ENCODE measurements at regions not wholly inside any gene's neighbourhood (a gene's known extent, or its start where the extent isn't known, plus 50 kb on each side); places are given as distances from the start of the nearest gene placed in this dataset.
A peak's percentile ranks its signal among the peaks of the same experiment; 100 is the strongest.

GRCh38 chr12:92593734-92594402 is 108.9 kb upstream of the PLEKHG7 start (continued):
- TF ChIP-seq PML (IDR thresholded peaks at IDR 0.05; ENCODE audit: low read length), result peak; percentile 37; the same call in 1 of the 2 replicates
- peak; percentile 94 for TF ChIP-seq HDGF (IDR thresholded peaks at IDR 0.05)
- no peak for TF ChIP-seq MAX (IDR thresholded peaks at IDR 0.05; ENCODE audit: low read depth, low read length)
- TF ChIP-seq NR2C1 (IDR thresholded peaks at IDR 0.05), result no peak
- peak; percentile 73 for TF ChIP-seq JUNB (IDR thresholded peaks at IDR 0.05)
- TF ChIP-seq GABPA (IDR thresholded peaks at IDR 0.05; ENCODE audit: low read depth), result peak; percentile 87
- TF ChIP-seq PBX3 (IDR thresholded peaks at IDR 0.05; ENCODE audit: insufficient replicate concordance, low read depth, low read length), result peak; percentile 44
- no peak for TF ChIP-seq TCF7 (IDR thresholded peaks at IDR 0.05; ENCODE audit: borderline replicate concordance)
- TF ChIP-seq MEF2A (IDR thresholded peaks at IDR 0.05; ENCODE audit: insufficient read depth, low read depth, low read length), result no peak
- TF ChIP-seq TCF3 (IDR thresholded peaks at IDR 0.05; ENCODE audit: borderline replicate concordance, insufficient read depth, low read depth, low read length), result peak; percentile 57; the same call in 1 of the 2 replicates
- TF ChIP-seq EED (IDR thresholded peaks at IDR 0.05; ENCODE audit: low read depth), result peak; percentile 47; the same call in 1 of the 2 replicates
- no peak for TF ChIP-seq KAT2A (conservative IDR thresholded peaks at IDR 0.05; ENCODE audit: control insufficient read depth, low read depth, low read length)
- peak; percentile 95 for TF ChIP-seq ATF7 (IDR thresholded peaks at IDR 0.05; ENCODE audit: low read depth)
- peak; percentile 68 for TF ChIP-seq SP1 (IDR thresholded peaks at IDR 0.05; ENCODE audit: low read depth, low read length)
- TF ChIP-seq FOXM1 (IDR thresholded peaks at IDR 0.05; ENCODE audit: low read depth, low read length), result peak; percentile 60; the same call in 1 of the 2 replicates
- no peak for TF ChIP-seq EGR1 (IDR thresholded peaks at IDR 0.05; ENCODE audit: borderline replicate concordance in 1 of 2, low read depth in 2 of 2, low read length in 2 of 2)
- TF ChIP-seq, protein P1, sequence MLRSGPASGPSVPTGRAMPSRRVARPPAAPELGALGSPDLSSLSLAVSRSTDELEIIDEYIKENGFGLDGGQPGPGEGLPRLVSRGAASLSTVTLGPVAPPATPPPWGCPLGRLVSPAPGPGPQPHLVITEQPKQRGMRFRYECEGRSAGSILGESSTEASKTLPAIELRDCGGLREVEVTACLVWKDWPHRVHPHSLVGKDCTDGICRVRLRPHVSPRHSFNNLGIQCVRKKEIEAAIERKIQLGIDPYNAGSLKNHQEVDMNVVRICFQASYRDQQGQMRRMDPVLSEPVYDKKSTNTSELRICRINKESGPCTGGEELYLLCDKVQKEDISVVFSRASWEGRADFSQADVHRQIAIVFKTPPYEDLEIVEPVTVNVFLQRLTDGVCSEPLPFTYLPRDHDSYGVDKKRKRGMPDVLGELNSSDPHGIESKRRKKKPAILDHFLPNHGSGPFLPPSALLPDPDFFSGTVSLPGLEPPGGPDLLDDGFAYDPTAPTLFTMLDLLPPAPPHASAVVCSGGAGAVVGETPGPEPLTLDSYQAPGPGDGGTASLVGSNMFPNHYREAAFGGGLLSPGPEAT (IDR thresholded peaks at IDR 0.05; ENCODE audit: low read depth), result peak; percentile 61
- TF ChIP-seq CREM (IDR thresholded peaks at IDR 0.05; ENCODE audit: low read depth), result peak; percentile 92
- no peak for TF ChIP-seq WRNIP1 (IDR thresholded peaks at IDR 0.05; ENCODE audit: borderline replicate concordance, low read depth, low read length)
- TF ChIP-seq, protein P2, sequence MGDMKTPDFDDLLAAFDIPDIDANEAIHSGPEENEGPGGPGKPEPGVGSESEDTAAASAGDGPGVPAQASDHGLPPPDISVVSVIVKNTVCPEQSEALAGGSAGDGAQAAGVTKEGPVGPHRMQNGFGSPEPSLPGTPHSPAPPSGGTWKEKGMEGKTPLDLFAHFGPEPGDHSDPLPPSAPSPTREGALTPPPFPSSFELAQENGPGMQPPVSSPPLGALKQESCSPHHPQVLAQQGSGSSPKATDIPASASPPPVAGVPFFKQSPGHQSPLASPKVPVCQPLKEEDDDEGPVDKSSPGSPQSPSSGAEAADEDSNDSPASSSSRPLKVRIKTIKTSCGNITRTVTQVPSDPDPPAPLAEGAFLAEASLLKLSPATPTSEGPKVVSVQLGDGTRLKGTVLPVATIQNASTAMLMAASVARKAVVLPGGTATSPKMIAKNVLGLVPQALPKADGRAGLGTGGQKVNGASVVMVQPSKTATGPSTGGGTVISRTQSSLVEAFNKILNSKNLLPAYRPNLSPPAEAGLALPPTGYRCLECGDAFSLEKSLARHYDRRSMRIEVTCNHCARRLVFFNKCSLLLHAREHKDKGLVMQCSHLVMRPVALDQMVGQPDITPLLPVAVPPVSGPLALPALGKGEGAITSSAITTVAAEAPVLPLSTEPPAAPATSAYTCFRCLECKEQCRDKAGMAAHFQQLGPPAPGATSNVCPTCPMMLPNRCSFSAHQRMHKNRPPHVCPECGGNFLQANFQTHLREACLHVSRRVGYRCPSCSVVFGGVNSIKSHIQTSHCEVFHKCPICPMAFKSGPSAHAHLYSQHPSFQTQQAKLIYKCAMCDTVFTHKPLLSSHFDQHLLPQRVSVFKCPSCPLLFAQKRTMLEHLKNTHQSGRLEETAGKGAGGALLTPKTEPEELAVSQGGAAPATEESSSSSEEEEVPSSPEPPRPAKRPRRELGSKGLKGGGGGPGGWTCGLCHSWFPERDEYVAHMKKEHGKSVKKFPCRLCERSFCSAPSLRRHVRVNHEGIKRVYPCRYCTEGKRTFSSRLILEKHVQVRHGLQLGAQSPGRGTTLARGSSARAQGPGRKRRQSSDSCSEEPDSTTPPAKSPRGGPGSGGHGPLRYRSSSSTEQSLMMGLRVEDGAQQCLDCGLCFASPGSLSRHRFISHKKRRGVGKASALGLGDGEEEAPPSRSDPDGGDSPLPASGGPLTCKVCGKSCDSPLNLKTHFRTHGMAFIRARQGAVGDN (IDR thresholded peaks at IDR 0.05), result peak; percentile 79; the same call in 1 of the 2 replicates
- TF ChIP-seq KLF5 (IDR thresholded peaks at IDR 0.05; ENCODE audit: partially characterized antibody), result peak; percentile 85

All from GM12878 (cell line).